Epithelial cell of esophagus (primary cell): ENCODE measurements at regions not wholly inside any gene's neighbourhood (a gene's known extent, or its start where the extent isn't known, plus 50 kb on each side); places are given as distances from the start of the nearest gene placed in this dataset.
"Not testable (repeated sequence)": the region's sequence is repeated elsewhere in the genome, so short reads cannot be mapped to it uniquely, and the experiment has no call there.

Source experiments
- DNase-seq: peaks from one replicate; pipeline ENCODE4 v3.0.0; 2010; ENCODE audit warnings: low read depth
- H3K4me3 ChIP-seq: 2 replicates; pipeline ENCODE4 v1.5.1; 2011; ENCODE audit warnings: mild to moderate bottlenecking, low read length, control low read depth
- TF ChIP-seq, protein P1 (sequence below): IDR thresholded peaks from 2 replicates; pipeline ENCODE4 v1.5.1; 2011; ENCODE audit warnings: low read depth, mild to moderate bottlenecking, low read length, control low read depth, inconsistent platforms; ENCODE audit not compliant: insufficient read depth; ENCODE audit errors: missing control alignments

DNA sequence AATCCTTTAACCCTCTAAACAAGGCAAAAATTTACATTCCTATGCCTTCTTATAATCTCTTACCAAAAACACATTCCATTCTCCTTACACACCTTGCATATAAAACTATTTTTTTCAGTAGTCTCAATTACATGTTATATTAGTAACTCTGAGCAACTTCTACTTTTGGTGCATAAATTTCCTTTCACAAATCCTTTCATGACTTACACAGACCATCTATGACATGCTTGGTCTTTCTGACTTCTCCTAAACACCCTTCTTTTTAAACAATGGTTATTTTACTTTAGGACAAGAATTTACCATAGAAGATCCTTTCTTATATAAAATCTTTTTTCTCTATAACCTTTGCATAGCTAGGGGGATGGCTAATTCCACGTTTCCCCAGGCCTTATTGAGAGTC, 208.0 kb upstream of the ARRDC3 start:
- TF ChIP-seq, protein P1, sequence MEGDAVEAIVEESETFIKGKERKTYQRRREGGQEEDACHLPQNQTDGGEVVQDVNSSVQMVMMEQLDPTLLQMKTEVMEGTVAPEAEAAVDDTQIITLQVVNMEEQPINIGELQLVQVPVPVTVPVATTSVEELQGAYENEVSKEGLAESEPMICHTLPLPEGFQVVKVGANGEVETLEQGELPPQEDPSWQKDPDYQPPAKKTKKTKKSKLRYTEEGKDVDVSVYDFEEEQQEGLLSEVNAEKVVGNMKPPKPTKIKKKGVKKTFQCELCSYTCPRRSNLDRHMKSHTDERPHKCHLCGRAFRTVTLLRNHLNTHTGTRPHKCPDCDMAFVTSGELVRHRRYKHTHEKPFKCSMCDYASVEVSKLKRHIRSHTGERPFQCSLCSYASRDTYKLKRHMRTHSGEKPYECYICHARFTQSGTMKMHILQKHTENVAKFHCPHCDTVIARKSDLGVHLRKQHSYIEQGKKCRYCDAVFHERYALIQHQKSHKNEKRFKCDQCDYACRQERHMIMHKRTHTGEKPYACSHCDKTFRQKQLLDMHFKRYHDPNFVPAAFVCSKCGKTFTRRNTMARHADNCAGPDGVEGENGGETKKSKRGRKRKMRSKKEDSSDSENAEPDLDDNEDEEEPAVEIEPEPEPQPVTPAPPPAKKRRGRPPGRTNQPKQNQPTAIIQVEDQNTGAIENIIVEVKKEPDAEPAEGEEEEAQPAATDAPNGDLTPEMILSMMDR: no peak
- H3K4me3 ChIP-seq: no peak overlapping the region
- no peak for DNase-seq

DNA sequence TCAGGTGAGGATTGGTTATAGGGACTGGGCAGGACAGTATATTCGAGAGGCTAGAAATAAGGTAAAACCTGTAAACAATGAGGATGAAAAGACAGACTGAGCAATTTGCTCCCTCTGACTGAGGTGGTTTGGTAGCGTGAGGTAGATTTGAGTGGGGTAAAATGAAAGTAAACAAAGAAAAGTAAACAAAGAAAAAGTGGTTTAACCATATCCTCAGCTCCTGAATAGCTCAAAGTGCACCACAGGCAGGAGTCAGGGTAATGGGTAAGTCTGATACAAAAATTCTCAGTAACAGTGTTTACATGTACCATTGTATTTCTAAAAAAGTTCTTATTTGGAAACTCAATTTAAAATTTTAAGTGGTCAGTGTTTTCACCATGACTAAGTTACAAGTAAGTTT, 203.1 kb upstream of the ARRDC3 start:
- no peak overlapping the region for H3K4me3 ChIP-seq
- TF ChIP-seq, protein P1: no peak
- DNase-seq: no peak

DNA sequence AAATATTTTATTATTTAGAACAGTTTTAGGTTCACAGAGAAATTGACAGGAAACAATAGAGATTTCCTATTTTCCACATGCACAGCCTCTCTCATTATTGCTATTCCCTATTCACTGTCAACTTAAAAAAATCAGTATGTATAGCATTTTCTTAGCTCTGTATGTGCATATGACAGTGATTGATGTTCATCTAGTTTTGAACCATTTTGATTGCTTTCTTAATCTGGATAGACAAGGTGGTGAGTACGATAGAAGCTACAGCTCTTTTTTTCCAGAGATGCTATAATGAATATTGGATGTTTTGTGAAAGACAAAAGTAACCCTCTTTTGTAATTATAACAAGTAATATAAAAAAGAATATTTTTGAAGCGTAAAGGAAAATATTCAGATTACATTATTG, 201.2 kb upstream of the ARRDC3 start:
- H3K4me3 ChIP-seq: no peak overlapping the region
- no peak for DNase-seq
- TF ChIP-seq, protein P1: no peak

DNA sequence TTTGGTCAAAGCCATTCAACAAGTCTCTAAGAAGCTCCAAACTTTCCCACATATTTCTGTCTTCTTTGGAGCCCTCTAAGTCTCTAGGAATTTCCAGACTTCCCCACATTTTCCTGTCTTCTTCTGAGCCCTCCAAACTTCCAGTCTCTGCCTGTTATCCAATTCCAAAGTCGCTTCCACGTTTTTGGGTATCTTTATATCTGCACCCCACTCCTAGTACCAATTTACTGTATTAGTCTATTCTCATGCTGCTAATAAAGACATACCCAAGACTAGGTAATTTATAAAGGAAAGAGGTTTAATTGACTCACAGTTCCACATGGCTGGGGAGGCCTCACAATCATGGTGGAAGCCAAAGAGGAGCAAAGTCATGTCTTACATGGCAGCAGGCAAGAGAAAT, 182.9 kb upstream of the ARRDC3 start:
- not testable (repeated sequence) for DNase-seq, H3K4me3 ChIP-seq

DNA sequence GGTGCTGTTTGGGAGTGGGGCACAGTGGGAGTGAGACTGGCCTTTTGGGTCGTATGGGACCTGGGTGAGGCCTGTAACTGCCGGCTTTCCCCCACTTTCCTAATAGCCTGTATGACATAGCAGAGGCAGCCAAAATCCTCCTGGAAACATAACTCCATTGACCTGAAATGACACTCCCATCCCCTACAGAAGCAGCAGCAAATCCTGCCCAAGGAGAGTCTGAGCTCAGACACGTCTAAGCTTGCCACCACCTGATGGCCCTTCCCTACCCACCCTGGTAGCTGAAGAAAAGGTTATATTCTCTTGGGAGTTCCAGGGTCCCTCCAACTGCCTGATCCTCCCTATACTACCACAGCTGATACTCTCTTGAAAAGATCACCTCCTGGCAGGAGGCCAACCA, 179.8 kb upstream of the ARRDC3 start:
- DNase-seq: peak; percentile 11
- TF ChIP-seq, protein P1: no peak
- H3K4me3 ChIP-seq: no peak overlapping the region

DNA sequence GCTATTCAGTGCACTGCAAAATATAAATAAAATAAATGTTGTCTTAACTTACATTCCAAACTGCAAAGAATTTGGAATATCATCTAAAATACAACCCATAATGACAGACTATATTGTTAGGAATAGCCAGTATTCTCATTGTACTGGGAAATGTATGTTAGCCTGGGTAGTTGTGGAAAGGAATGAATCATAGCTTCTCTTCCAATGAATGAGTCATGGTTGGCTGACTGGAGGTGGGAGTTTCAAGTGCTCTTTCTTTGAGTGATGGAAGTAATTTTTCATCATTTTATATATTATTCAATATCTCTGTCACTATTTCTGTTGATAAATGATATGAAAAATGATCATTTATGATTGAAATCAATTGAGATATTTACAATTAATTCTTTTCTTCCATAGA, 158.6 kb upstream of the ARRDC3 start:
- TF ChIP-seq, protein P1: no peak
- DNase-seq: peak; percentile 58

DNA sequence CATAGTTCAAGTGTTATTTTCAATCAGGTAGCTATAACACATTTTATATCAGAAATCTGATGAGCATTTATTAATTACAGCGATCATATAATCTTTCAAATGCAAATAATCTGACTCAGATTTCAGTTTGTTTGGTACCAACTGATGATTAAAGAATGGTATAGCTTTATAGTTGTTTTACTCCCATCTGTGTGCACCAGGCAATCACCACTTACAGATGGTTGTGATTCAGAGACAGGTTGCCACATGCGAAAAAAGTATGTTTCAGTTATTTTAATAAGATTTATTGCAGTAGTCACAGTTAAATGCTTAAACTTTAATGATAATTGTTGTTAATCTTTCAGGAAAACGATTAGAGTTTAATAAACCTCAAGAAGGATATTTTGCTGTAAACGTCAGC, 155.1 kb upstream of the ARRDC3 start:
- peak; percentile 9 for DNase-seq
- TF ChIP-seq, protein P1: no peak
- H3K4me3 ChIP-seq: no peak overlapping the region

More for the DNA sequence above, 158.6 kb upstream of the ARRDC3 start:
- no peak overlapping the region for H3K4me3 ChIP-seq

DNA sequence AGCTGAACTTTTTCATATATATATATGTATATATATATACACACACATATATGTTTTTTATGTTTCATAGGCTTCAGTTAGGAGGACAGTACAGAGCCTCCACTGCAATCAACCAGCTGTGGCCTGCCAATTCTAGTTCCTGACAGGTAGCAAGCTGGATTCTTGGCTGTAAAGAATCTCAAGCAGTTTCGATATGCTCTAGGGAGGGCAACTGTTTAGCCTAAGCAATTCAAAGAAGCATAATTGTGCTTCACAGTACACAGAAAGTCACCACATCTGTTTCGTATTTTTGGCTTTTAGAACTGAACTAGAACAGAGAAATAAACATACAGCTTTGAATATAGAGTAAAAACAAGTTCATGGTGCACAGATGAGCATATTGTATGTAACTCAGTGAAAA, 152.4 kb upstream of the ARRDC3 start:
- H3K4me3 ChIP-seq: no peak overlapping the region
- no peak for DNase-seq
- TF ChIP-seq, protein P1: no peak
